CD8-positive, alpha-beta memory T cell (primary cell): ENCODE measurements at regions not wholly inside any gene's neighbourhood (a gene's known extent, or its start where the extent isn't known, plus 50 kb on each side); places are given as distances from the start of the nearest gene placed in this dataset.
"Not testable (repeated sequence)": the region's sequence is repeated elsewhere in the genome, so short reads cannot be mapped to it uniquely, and the experiment has no call there.

Source experiments
- CTCF ChIA-PET: fragments of 350-600 bp; sonication (Branson Sonifier 250); formaldehyde crosslinking; loops from one replicate; lab custom pipeline; 2021; ENCODE audit warnings: antibody characterized with exemption; lab: Charles Lee
- POLR2A ChIA-PET: fragments of 350-600 bp; sonication (Branson Sonifier 250); formaldehyde crosslinking; loops from one replicate; lab custom pipeline; 2021; ENCODE audit warnings: antibody characterized with exemption; lab: Charles Lee
- DNase-seq, 5 donors: peaks; one replicate each; pipeline versions ENCODE4 v3.0.0 to v3.0.0-alpha.2; 2020 to 2022; ENCODE audit warnings: mixed read lengths in 1 of 5
- H3K27ac ChIP-seq: one replicate; pipeline ENCODE4 v1.7.0; 2013; ENCODE audit warnings: low read depth, mild to moderate bottlenecking, low read length, moderate library complexity
- H3K27me3 ChIP-seq: 2 replicates; pipeline ENCODE4 v1.7.0; 2013; ENCODE audit warnings: low read length, mild to moderate bottlenecking; ENCODE audit not compliant: insufficient read depth, poor library complexity, severe bottlenecking
- H3K36me3 ChIP-seq: 2 replicates; pipeline ENCODE4 v1.7.0; 2013; ENCODE audit warnings: mild to moderate bottlenecking, low read length, moderate library complexity; ENCODE audit not compliant: insufficient read depth
- H3K4me1 ChIP-seq: 2 replicates; pipeline ENCODE4 v1.7.0; 2013; ENCODE audit warnings: mild to moderate bottlenecking, low read length, moderate library complexity; ENCODE audit not compliant: insufficient read depth
- H3K4me3 ChIP-seq: 2 replicates; pipeline ENCODE4 v1.7.0; 2013; ENCODE audit warnings: mild to moderate bottlenecking, low read length
- H3K9me3 ChIP-seq: 2 replicates; pipeline ENCODE4 v1.7.0; 2013; ENCODE audit warnings: mild to moderate bottlenecking, low read length
- H3K27ac Mint-ChIP-seq, 8 donors: one replicate each; pipeline ENCODE4 v1.8.0; 2020 to 2021; ENCODE audit warnings: mixed read lengths in 8 of 8, mild to moderate bottlenecking in 6 of 8, inconsistent platforms in 3 of 8, moderate library complexity in 3 of 8
- H3K27me3 Mint-ChIP-seq, 2 donors: one replicate each; pipeline ENCODE4 v1.8.0; 2020 to 2021; ENCODE audit warnings: mixed read lengths in 2 of 2, mild to moderate bottlenecking in 1 of 2, moderate library complexity in 1 of 2
- H3K36me3 Mint-ChIP-seq, 3 donors: one replicate each; pipeline ENCODE4 v1.8.0; 2020 to 2021; ENCODE audit warnings: mixed read lengths in 3 of 3, inconsistent platforms in 1 of 3, mild to moderate bottlenecking in 1 of 3
- H3K4me1 Mint-ChIP-seq, 3 donors: one replicate each; pipeline ENCODE4 v1.8.0; 2020 to 2021; ENCODE audit warnings: mixed read lengths in 3 of 3, inconsistent platforms in 1 of 3, mild to moderate bottlenecking in 1 of 3
- H3K4me3 Mint-ChIP-seq, 7 donors: one replicate each; pipeline ENCODE4 v1.8.0; 2020 to 2021; ENCODE audit warnings: mixed read lengths in 7 of 7, mild to moderate bottlenecking in 6 of 7, moderate library complexity in 4 of 7, inconsistent platforms in 2 of 7
- H3K9me3 Mint-ChIP-seq, 5 donors: one replicate each; pipeline ENCODE4 v1.8.0; 2020 to 2022; ENCODE audit warnings: mixed read lengths in 5 of 5, mild to moderate bottlenecking in 3 of 5, moderate library complexity in 2 of 5, inconsistent platforms in 1 of 5

GRCh38 chr4:134702374-134702773 is 500.8 kb upstream of the PABPC4L start:
- H3K9me3 ChIP-seq: no peaks in the 10 kb centered on the region
- no peak overlapping the region for H3K4me3 ChIP-seq
- H3K36me3 ChIP-seq: no peaks in the 10 kb centered on the region
- Mint-ChIP-seq H3K27me3 (no peaks in the 10 kb centered on the region), H3K9me3 (peaks cover 4 to 21% (median 9%) of the 10 kb centered on the region in 5 donors), H3K27ac (no peak overlapping the region), H3K4me3 (no peak overlapping the region), H3K4me1 (no peaks in the 10 kb centered on the region), H3K36me3 (no peaks in the 10 kb centered on the region)
- no peak overlapping the region for H3K27ac ChIP-seq
- ChIA-PET CTCF (no interaction called here), POLR2A (no interaction called here)
- no peak for DNase-seq
- H3K4me1 ChIP-seq: no peaks in the 10 kb centered on the region
- no peaks in the 10 kb centered on the region for H3K27me3 ChIP-seq

- Histone ChIP-seq H3K27me3 (no peaks in the 10 kb centered on the region), H3K9me3 (no peaks in the 10 kb centered on the region), H3K27ac (no peak overlapping the region), H3K36me3 (no peaks in the 10 kb centered on the region), H3K4me1 (no peaks in the 10 kb centered on the region), H3K4me3 (no peak overlapping the region)
- ChIA-PET CTCF (no interaction called here), POLR2A (no interaction called here)
- Mint-ChIP-seq H3K4me3 (no peak overlapping the region), H3K4me1 (no peaks in the 10 kb centered on the region), H3K27ac (no peak overlapping the region), H3K27me3 (no peaks in the 10 kb centered on the region), H3K36me3 (no peaks in the 10 kb centered on the region), H3K9me3 (peaks cover 4 to 21% (median 6%) of the 10 kb centered on the region in 5 donors)
- no peak for DNase-seq
Observed at GRCh38 chr4:134700251-134700650, 498.7 kb upstream of the PABPC4L start.

GRCh38 chr4:134698831-134699230 is 497.2 kb upstream of the PABPC4L start:
- POLR2A ChIA-PET, H3K27ac ChIP-seq, CTCF ChIA-PET, H3K27ac Mint-ChIP-seq, H3K27me3 ChIP-seq, H3K4me1 Mint-ChIP-seq, DNase-seq, H3K36me3 ChIP-seq, H3K9me3 ChIP-seq, H3K4me1 ChIP-seq, H3K27me3 Mint-ChIP-seq, H3K36me3 Mint-ChIP-seq, H3K4me3 ChIP-seq, H3K4me3 Mint-ChIP-seq: not testable (repeated sequence)
- peaks cover 3 to 21% (median 6%) of the 10 kb centered on the region in 5 donors for H3K9me3 Mint-ChIP-seq

- Mint-ChIP-seq H3K9me3 (peaks cover 3 to 15% (median 6%) of the 10 kb centered on the region in 5 donors), H3K4me3 (no peak overlapping the region), H3K36me3 (no peaks in the 10 kb centered on the region), H3K4me1 (no peaks in the 10 kb centered on the region), H3K27me3 (no peaks in the 10 kb centered on the region), H3K27ac (no peak overlapping the region)
- ChIA-PET POLR2A (no interaction called here), CTCF (no interaction called here)
- no peaks in the 10 kb centered on the region for H3K36me3 ChIP-seq
- H3K4me3 ChIP-seq: no peak overlapping the region
- DNase-seq: no peak
- no peaks in the 10 kb centered on the region for H3K9me3 ChIP-seq
- no peaks in the 10 kb centered on the region for H3K27me3 ChIP-seq
- no peak overlapping the region for H3K27ac ChIP-seq
- H3K4me1 ChIP-seq: no peaks in the 10 kb centered on the region
Observed at GRCh38 chr4:134695433-134695832, 493.8 kb upstream of the PABPC4L start.

- H3K9me3 Mint-ChIP-seq: peaks cover 4 to 11% (median 6%) of the 10 kb centered on the region in 5 donors
- H3K36me3 Mint-ChIP-seq: no peaks in the 10 kb centered on the region
- no peak overlapping the region for H3K27ac Mint-ChIP-seq
- CTCF ChIA-PET: no interaction called here
- no peaks in the 10 kb centered on the region for H3K4me1 Mint-ChIP-seq
- no peaks in the 10 kb centered on the region for H3K36me3 ChIP-seq
- no peaks in the 10 kb centered on the region for H3K9me3 ChIP-seq
- no peak overlapping the region for H3K27ac ChIP-seq
- POLR2A ChIA-PET: no interaction called here
- H3K27me3 Mint-ChIP-seq: no peaks in the 10 kb centered on the region
- DNase-seq: no peak
- no peak overlapping the region for H3K4me3 Mint-ChIP-seq
- H3K4me1 ChIP-seq: no peaks in the 10 kb centered on the region
- no peak overlapping the region for H3K4me3 ChIP-seq
- no peaks in the 10 kb centered on the region for H3K27me3 ChIP-seq
Observed at GRCh38 chr4:134691915-134692314, 490.3 kb upstream of the PABPC4L start.

- no peak overlapping the region for H3K27ac Mint-ChIP-seq
- ChIA-PET CTCF (no interaction called here), POLR2A (no interaction called here)
- no peak overlapping the region for H3K4me3 Mint-ChIP-seq
- H3K4me3 ChIP-seq: no peak overlapping the region
- no peaks in the 10 kb centered on the region for H3K36me3 Mint-ChIP-seq
- DNase-seq: no peak
- no peak overlapping the region for H3K27ac ChIP-seq
- no peaks in the 10 kb centered on the region for H3K36me3 ChIP-seq
- no peaks in the 10 kb centered on the region for H3K9me3 ChIP-seq
- no peaks in the 10 kb centered on the region for H3K4me1 ChIP-seq
- H3K27me3 ChIP-seq: no peaks in the 10 kb centered on the region
- H3K4me1 Mint-ChIP-seq: no peaks in the 10 kb centered on the region
- H3K27me3 Mint-ChIP-seq: no peaks in the 10 kb centered on the region
- peaks cover 4 to 25% (median 9%) of the 10 kb centered on the region in 5 donors for H3K9me3 Mint-ChIP-seq
Observed at GRCh38 chr4:134687646-134688628, 486.3 kb upstream of the PABPC4L start.

GRCh38 chr4:134677209-134677814 is 475.7 kb upstream of the PABPC4L start:
- Mint-ChIP-seq H3K4me3 (no peak overlapping the region), H3K9me3 (peaks cover 6 to 30% (median 15%) of the 10 kb centered on the region in 5 donors), H3K27me3 (no peaks in the 10 kb centered on the region), H3K27ac (no peak overlapping the region), H3K36me3 (no peaks in the 10 kb centered on the region), H3K4me1 (no peaks in the 10 kb centered on the region)
- no peaks in the 10 kb centered on the region for H3K27me3 ChIP-seq
- ChIA-PET CTCF (no interaction called here), POLR2A (no interaction called here)
- H3K9me3 ChIP-seq: no peaks in the 10 kb centered on the region
- no peak overlapping the region for H3K4me3 ChIP-seq
- no peak for DNase-seq
- no peaks in the 10 kb centered on the region for H3K4me1 ChIP-seq
- no peaks in the 10 kb centered on the region for H3K36me3 ChIP-seq
- no peak overlapping the region for H3K27ac ChIP-seq

GRCh38 chr4:134668237-134668636 is 466.6 kb upstream of the PABPC4L start:
- H3K4me1 Mint-ChIP-seq: no peaks in the 10 kb centered on the region
- ChIA-PET POLR2A (no interaction called here), CTCF (no interaction called here)
- no peak overlapping the region for H3K27ac ChIP-seq
- H3K4me3 ChIP-seq: no peak overlapping the region
- no peaks in the 10 kb centered on the region for H3K27me3 Mint-ChIP-seq
- H3K36me3 ChIP-seq: no peaks in the 10 kb centered on the region
- no peak for DNase-seq
- no peak overlapping the region for H3K27ac Mint-ChIP-seq
- no peaks in the 10 kb centered on the region for H3K4me1 ChIP-seq
- H3K9me3 Mint-ChIP-seq: peaks cover 4 to 6% (median 5%) of the 10 kb centered on the region in 5 donors
- H3K27me3 ChIP-seq: no peaks in the 10 kb centered on the region
- no peak overlapping the region for H3K4me3 Mint-ChIP-seq
- no peaks in the 10 kb centered on the region for H3K9me3 ChIP-seq
- no peaks in the 10 kb centered on the region for H3K36me3 Mint-ChIP-seq
